Fibroblast of lung (primary cell): ENCODE measurements at regions not wholly inside any gene's neighbourhood (a gene's known extent, or its start where the extent isn't known, plus 50 kb on each side); places are given as distances from the start of the nearest gene placed in this dataset.
"Not testable (repeated sequence)": the region's sequence is repeated elsewhere in the genome, so short reads cannot be mapped to it uniquely, and the experiment has no call there.

Source experiments
- CTCF ChIP-seq, 2 donors: IDR thresholded peaks in 1 of 2; conservative IDR thresholded peaks in 1 of 2; 1 replicate in 1 of 2; 2 replicates in 1 of 2; pipeline ENCODE4 v1.5.1; 2011 to 2012; ENCODE audit warnings: low read length in 2 of 2, control low read depth in 1 of 2, inconsistent platforms in 1 of 2, low read depth in 1 of 2, mild to moderate bottlenecking in 1 of 2
- EZH2 ChIP-seq: IDR thresholded peaks from 2 replicates; pipeline ENCODE4 v1.5.1; 2012; ENCODE audit warnings: low read length, control low read depth, mild to moderate bottlenecking; ENCODE audit errors: missing control alignments

- TF ChIP-seq CTCF (conservative IDR thresholded peaks at IDR 0.05 in 1 of 2, IDR thresholded peaks at IDR 0.05 in 1 of 2; ENCODE audit: low read depth in 1 of 2, low read length in 2 of 2); EZH2: not testable (repeated sequence)
These were observed 89.0 kb upstream of the RANBP6 start for GRCh38 chr9:6104406-6104805.
